ENCODE measurements at regions not wholly inside any gene's neighbourhood (a gene's known extent, or its start where the extent isn't known, plus 50 kb on each side); places are given as distances from the start of the nearest gene placed in this dataset.

DNA sequence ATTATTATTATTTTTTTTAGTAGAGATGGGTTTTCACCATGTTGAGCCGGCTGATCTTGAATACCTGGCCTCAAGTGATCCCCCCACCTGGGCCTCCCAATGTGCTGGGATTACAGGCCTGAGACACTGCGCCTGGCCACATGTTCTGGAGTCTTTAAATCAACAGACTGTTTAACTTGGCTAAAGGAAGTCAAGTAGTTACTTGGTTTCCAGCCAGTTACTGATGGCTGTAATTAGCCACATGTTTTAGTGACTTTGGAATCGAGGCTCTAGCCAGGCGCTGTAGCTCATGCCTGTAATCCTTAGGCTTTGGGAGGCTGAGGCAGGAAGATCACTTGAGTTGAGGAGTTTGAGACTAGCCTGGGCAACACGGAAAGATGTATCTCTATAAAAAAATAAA, 699.2 kb upstream of the RBFOX1 start:
- H3K4me3 ChIP-seq (ENCODE audit: low read depth in 1 of 2, low read length in 2 of 2) = no peak overlapping the region
- no peak overlapping the region for H3K9ac ChIP-seq (ENCODE audit: low read depth in 1 of 2, low read length in 2 of 2)
- no peaks in the 10 kb centered on the region for H3K36me3 ChIP-seq (ENCODE audit: control insufficient read depth in 1 of 2, insufficient read depth in 2 of 2, low read length in 2 of 2)
- H3K27me3 ChIP-seq (ENCODE audit: control insufficient read depth in 1 of 2, insufficient read depth in 2 of 2, low read length in 2 of 2) = no peaks in the 10 kb centered on the region
- H3K4me1 ChIP-seq (ENCODE audit: control insufficient read depth in 1 of 2, insufficient read depth in 2 of 2, low read length in 2 of 2) = no peaks in the 10 kb centered on the region
- H3K27ac ChIP-seq (ENCODE audit: low read depth, low read length) = no peak overlapping the region
- H3K9me3 ChIP-seq (ENCODE audit: control insufficient read depth in 1 of 2, low read length in 2 of 2) = no peaks in the 10 kb centered on the region

DNA sequence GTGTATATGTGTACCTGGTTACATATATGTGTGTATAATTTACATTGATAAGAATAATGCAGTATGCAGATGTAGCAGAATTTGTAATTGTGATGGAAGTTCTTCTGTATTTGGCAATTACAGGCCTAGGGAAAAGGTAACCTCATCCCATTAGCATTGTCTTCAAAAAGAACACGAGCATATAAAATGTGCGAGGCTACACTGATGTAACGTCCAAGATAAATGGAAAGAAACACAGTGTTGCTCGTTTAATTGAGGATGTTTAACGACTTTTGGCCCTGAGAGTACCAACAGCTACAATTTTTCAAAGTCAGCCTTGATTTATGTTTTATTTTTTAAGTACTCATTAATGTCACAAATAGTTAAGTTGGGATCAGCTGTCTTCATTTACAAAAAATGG, 703.5 kb upstream of the RBFOX1 start:
- Histone ChIP-seq H3K27ac (ENCODE audit: low read depth, low read length) (no peak overlapping the region), H3K9ac (ENCODE audit: low read depth in 1 of 2, low read length in 2 of 2) (no peak overlapping the region), H3K9me3 (ENCODE audit: control insufficient read depth in 1 of 2, low read length in 2 of 2) (no peaks in the 10 kb centered on the region), H3K36me3 (ENCODE audit: control insufficient read depth in 1 of 2, insufficient read depth in 2 of 2, low read length in 2 of 2) (no peaks in the 10 kb centered on the region), H3K4me3 (ENCODE audit: low read depth in 1 of 2, low read length in 2 of 2) (no peak overlapping the region), H3K4me1 (ENCODE audit: control insufficient read depth in 1 of 2, insufficient read depth in 2 of 2, low read length in 2 of 2) (no peaks in the 10 kb centered on the region), H3K27me3 (ENCODE audit: control insufficient read depth in 1 of 2, insufficient read depth in 2 of 2, low read length in 2 of 2) (no peaks in the 10 kb centered on the region)

DNA sequence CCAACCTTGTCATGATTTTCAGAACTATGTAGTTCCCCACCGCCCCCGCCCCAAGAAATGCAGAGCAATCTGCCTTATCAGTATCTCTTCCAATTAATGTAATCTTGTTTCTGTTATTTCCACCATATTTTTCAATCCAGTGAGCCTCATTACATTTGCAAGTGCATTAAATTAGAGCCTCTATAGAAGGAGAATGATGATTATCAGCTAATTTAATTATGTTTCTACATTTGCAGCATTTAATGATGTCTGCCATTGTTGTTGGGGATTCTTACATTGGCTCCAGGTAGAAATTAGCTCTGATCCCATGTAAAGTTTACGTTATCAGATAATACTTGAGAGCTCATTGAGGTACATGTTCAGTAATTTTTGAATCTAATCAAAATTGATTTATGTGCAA, 707.0 kb upstream of the RBFOX1 start:
- H3K4me3 ChIP-seq (ENCODE audit: low read depth in 1 of 2, low read length in 2 of 2) = no peak overlapping the region
- H3K9ac ChIP-seq (ENCODE audit: low read depth in 1 of 2, low read length in 2 of 2) = no peak overlapping the region
- H3K9me3 ChIP-seq (ENCODE audit: control insufficient read depth in 1 of 2, low read length in 2 of 2) = no peaks in the 10 kb centered on the region
- H3K4me1 ChIP-seq (ENCODE audit: control insufficient read depth in 1 of 2, insufficient read depth in 2 of 2, low read length in 2 of 2) = no peaks in the 10 kb centered on the region
- no peaks in the 10 kb centered on the region for H3K27me3 ChIP-seq (ENCODE audit: control insufficient read depth in 1 of 2, insufficient read depth in 2 of 2, low read length in 2 of 2)
- H3K36me3 ChIP-seq (ENCODE audit: control insufficient read depth in 1 of 2, insufficient read depth in 2 of 2, low read length in 2 of 2) = no peaks in the 10 kb centered on the region
- no peak overlapping the region for H3K27ac ChIP-seq (ENCODE audit: low read depth, low read length)

DNA sequence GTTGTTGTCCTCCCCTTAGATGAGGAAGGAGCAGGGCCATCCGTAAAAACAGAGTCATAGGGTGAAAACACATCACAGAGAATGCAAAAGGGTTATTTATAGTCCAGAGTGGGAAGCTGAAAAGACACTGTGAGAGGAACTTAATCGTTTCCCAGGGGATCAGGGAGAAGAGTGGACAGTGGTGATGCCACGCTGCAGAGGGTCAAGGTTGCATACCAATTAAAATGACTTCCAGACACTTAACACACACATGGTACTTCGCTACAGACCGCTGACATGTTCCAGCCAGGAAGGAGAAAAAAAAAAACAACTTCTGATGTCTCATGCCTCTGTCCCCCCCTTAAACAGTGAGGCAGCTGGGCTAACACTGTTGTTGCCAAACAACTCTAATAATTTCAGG, 713.8 kb upstream of the RBFOX1 start:
- H3K36me3 ChIP-seq (ENCODE audit: control insufficient read depth in 1 of 2, insufficient read depth in 2 of 2, low read length in 2 of 2) = no peaks in the 10 kb centered on the region
- no peaks in the 10 kb centered on the region for H3K4me1 ChIP-seq (ENCODE audit: control insufficient read depth in 1 of 2, insufficient read depth in 2 of 2, low read length in 2 of 2)
- H3K9ac ChIP-seq (ENCODE audit: low read depth in 1 of 2, low read length in 2 of 2) = no peak overlapping the region
- no peak overlapping the region for H3K4me3 ChIP-seq (ENCODE audit: low read depth in 1 of 2, low read length in 2 of 2)
- no peak overlapping the region for H3K27ac ChIP-seq (ENCODE audit: low read depth, low read length)
- H3K27me3 ChIP-seq (ENCODE audit: control insufficient read depth in 1 of 2, insufficient read depth in 2 of 2, low read length in 2 of 2) = no peaks in the 10 kb centered on the region
- H3K9me3 ChIP-seq (ENCODE audit: control insufficient read depth in 1 of 2, low read length in 2 of 2) = no peaks in the 10 kb centered on the region

DNA sequence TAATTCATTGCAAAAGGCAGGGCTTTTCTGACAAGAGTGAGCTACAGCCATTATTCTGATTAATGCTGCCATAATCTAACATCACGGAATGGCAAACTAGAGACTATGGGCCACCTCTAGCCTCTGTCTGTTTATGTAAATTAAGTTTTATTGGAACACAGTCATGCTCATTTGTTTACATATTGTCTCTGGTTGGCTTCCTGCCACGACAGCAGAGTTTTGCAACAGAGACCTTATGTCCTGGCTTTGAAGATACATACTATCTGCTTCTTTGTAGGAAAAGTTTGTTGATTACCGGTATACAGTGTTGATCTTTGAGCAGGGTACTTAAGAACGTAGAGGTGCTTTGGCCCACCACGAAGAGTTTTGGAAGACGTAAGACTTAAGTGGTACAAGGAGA, 715.9 kb upstream of the RBFOX1 start:
- Histone ChIP-seq H3K27ac (ENCODE audit: low read depth, low read length) (no peak overlapping the region), H3K4me3 (ENCODE audit: low read depth in 1 of 2, low read length in 2 of 2) (no peak overlapping the region), H3K9me3 (ENCODE audit: control insufficient read depth in 1 of 2, low read length in 2 of 2) (no peaks in the 10 kb centered on the region), H3K36me3 (ENCODE audit: control insufficient read depth in 1 of 2, insufficient read depth in 2 of 2, low read length in 2 of 2) (no peaks in the 10 kb centered on the region), H3K4me1 (ENCODE audit: control insufficient read depth in 1 of 2, insufficient read depth in 2 of 2, low read length in 2 of 2) (no peaks in the 10 kb centered on the region), H3K27me3 (ENCODE audit: control insufficient read depth in 1 of 2, insufficient read depth in 2 of 2, low read length in 2 of 2) (no peaks in the 10 kb centered on the region), H3K9ac (ENCODE audit: low read depth in 1 of 2, low read length in 2 of 2) (no peak overlapping the region)

DNA sequence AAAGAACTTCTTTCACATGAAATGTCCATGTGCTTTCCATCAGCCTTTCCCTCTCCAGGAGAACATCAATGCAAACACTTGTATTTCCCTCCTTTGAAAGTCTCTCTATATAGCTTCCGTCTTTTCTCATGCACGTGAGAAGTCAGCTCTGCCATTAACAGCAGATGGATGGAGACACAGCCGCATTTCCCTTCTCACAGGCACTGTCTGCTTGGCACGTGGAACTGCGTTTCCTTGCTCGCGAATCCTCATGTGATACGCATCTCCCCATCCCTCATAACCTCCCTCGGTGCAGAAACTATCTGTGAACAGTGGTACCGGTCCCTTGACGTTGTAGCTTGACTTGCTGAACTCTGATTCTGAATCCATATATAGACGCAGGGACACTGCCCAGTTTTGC, 717.0 kb upstream of the RBFOX1 start:
- no peak overlapping the region for H3K4me3 ChIP-seq (ENCODE audit: low read depth in 1 of 2, low read length in 2 of 2)
- no peaks in the 10 kb centered on the region for H3K9me3 ChIP-seq (ENCODE audit: control insufficient read depth in 1 of 2, low read length in 2 of 2)
- no peak overlapping the region for H3K9ac ChIP-seq (ENCODE audit: low read depth in 1 of 2, low read length in 2 of 2)
- H3K4me1 ChIP-seq (ENCODE audit: control insufficient read depth in 1 of 2, insufficient read depth in 2 of 2, low read length in 2 of 2) = no peaks in the 10 kb centered on the region
- no peak overlapping the region for H3K27ac ChIP-seq (ENCODE audit: low read depth, low read length)
- H3K27me3 ChIP-seq (ENCODE audit: control insufficient read depth in 1 of 2, insufficient read depth in 2 of 2, low read length in 2 of 2) = no peaks in the 10 kb centered on the region
- H3K36me3 ChIP-seq (ENCODE audit: control insufficient read depth in 1 of 2, insufficient read depth in 2 of 2, low read length in 2 of 2) = no peaks in the 10 kb centered on the region

DNA sequence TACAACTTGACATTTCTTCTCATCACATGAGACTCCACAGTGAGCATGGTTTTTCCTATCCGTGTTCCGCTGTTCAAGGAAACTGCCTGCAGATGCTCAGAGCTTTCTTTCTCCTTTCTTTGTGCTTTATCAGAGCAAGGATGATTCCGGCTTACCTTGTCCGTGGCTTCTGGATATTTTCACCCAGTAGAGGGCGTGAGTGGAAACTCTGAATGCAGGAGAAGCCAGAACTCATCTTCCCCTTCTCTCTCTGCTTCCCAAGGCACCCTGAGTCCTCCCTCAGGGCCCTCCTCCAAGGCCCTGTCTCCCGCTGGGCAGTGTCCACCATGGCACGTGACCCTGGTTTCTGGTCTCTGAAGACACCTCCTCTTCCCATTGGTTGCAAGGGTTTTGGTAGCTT, 721.1 kb upstream of the RBFOX1 start:
- Histone ChIP-seq H3K27me3 (ENCODE audit: control insufficient read depth in 1 of 2, insufficient read depth in 2 of 2, low read length in 2 of 2) (no peaks in the 10 kb centered on the region), H3K9ac (ENCODE audit: low read depth in 1 of 2, low read length in 2 of 2) (no peak overlapping the region), H3K4me1 (ENCODE audit: control insufficient read depth in 1 of 2, insufficient read depth in 2 of 2, low read length in 2 of 2) (no peaks in the 10 kb centered on the region), H3K27ac (ENCODE audit: low read depth, low read length) (no peak overlapping the region), H3K36me3 (ENCODE audit: control insufficient read depth in 1 of 2, insufficient read depth in 2 of 2, low read length in 2 of 2) (no peaks in the 10 kb centered on the region), H3K4me3 (ENCODE audit: low read depth in 1 of 2, low read length in 2 of 2) (no peak overlapping the region), H3K9me3 (ENCODE audit: control insufficient read depth in 1 of 2, low read length in 2 of 2) (no peaks in the 10 kb centered on the region)

DNA sequence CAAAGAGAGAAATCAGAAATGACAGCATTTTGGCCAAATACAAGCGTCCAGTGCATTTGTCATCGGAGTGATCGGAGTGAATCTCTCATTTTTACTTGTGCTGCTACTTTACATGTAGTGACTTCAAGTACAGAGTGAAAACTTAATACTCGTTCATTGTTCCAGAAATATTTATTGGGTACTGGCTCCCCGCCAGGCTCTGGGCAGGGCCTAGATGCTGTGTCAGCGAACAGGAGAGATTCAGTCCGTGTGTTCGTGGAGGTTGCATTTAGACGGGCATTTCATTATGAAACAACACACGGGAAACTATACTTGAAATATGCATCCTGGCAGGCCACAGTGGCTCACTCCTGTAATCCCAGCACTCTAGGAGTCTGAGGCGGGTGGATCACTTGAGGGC, 727.2 kb upstream of the RBFOX1 start:
- Histone ChIP-seq H3K4me1 (ENCODE audit: control insufficient read depth in 1 of 2, insufficient read depth in 2 of 2, low read length in 2 of 2) (no peaks in the 10 kb centered on the region), H3K36me3 (ENCODE audit: control insufficient read depth in 1 of 2, insufficient read depth in 2 of 2, low read length in 2 of 2) (no peaks in the 10 kb centered on the region), H3K9ac (ENCODE audit: low read depth in 1 of 2, low read length in 2 of 2) (no peak overlapping the region), H3K9me3 (ENCODE audit: control insufficient read depth in 1 of 2, low read length in 2 of 2) (no peaks in the 10 kb centered on the region), H3K4me3 (ENCODE audit: low read depth in 1 of 2, low read length in 2 of 2) (no peak overlapping the region), H3K27me3 (ENCODE audit: control insufficient read depth in 1 of 2, insufficient read depth in 2 of 2, low read length in 2 of 2) (no peaks in the 10 kb centered on the region), H3K27ac (ENCODE audit: low read depth, low read length) (no peak overlapping the region)

DNA sequence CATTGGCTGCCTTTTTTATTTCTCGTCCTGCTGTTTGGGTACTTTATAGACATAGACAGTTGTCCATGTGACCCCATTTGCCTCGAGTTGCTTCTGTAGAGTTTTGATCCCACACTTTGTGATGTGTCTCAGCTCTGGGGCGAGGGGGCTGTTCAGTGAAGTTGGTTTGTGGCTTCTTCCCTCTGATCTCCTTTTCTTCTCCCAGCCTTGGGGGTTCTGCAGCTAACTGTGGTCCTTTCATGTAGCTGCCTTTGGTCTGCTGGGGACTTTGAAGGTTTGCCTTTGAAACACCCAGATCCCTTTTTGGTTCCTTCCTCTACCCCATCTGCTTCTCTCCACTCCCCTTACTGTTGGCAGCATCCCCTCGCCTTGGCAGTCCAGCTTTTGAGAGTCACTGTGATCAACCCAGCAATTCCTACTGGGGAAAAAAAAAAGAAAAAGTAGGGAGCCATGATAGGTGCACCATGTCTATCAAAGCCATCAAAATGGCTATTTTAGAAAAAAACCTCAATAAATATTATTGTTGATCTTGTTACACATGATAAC, 728.8 kb upstream of the RBFOX1 start:
- H3K4me3 ChIP-seq (ENCODE audit: low read depth in 1 of 2, low read length in 2 of 2) = no peak overlapping the region
- no peaks in the 10 kb centered on the region for H3K36me3 ChIP-seq (ENCODE audit: control insufficient read depth in 1 of 2, insufficient read depth in 2 of 2, low read length in 2 of 2)
- H3K4me1 ChIP-seq (ENCODE audit: control insufficient read depth in 1 of 2, insufficient read depth in 2 of 2, low read length in 2 of 2) = no peaks in the 10 kb centered on the region
- no peaks in the 10 kb centered on the region for H3K27me3 ChIP-seq (ENCODE audit: control insufficient read depth in 1 of 2, insufficient read depth in 2 of 2, low read length in 2 of 2)
- no peaks in the 10 kb centered on the region for H3K9me3 ChIP-seq (ENCODE audit: control insufficient read depth in 1 of 2, low read length in 2 of 2)
- no peak overlapping the region for H3K9ac ChIP-seq (ENCODE audit: low read depth in 1 of 2, low read length in 2 of 2)
- no peak overlapping the region for H3K27ac ChIP-seq (ENCODE audit: low read depth, low read length)

DNA sequence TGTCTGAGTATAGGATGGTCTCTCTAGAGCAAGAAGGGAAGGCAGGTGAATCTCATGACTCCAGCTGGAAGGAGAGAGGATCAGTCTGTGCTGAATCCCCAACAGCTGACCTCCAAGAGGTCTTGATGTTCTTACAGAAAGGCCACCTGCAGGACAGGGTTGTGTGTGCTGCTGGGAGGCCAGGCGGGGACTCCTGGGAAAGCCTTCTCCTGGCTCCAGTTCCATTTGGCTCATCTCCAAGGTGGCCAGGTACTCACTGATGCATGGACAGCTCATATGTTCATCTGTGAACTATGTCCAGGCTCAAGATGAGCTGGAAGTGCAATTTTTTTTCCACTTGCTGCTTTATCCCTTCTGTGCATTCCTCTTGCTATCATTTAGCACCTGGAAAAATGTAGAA, 730.2 kb upstream of the RBFOX1 start:
- no peaks in the 10 kb centered on the region for H3K9me3 ChIP-seq (ENCODE audit: control insufficient read depth in 1 of 2, low read length in 2 of 2)
- no peaks in the 10 kb centered on the region for H3K27me3 ChIP-seq (ENCODE audit: control insufficient read depth in 1 of 2, insufficient read depth in 2 of 2, low read length in 2 of 2)
- H3K36me3 ChIP-seq (ENCODE audit: control insufficient read depth in 1 of 2, insufficient read depth in 2 of 2, low read length in 2 of 2) = no peaks in the 10 kb centered on the region
- no peak overlapping the region for H3K4me3 ChIP-seq (ENCODE audit: low read depth in 1 of 2, low read length in 2 of 2)
- no peak overlapping the region for H3K27ac ChIP-seq (ENCODE audit: low read depth, low read length)
- no peaks in the 10 kb centered on the region for H3K4me1 ChIP-seq (ENCODE audit: control insufficient read depth in 1 of 2, insufficient read depth in 2 of 2, low read length in 2 of 2)
- H3K9ac ChIP-seq (ENCODE audit: low read depth in 1 of 2, low read length in 2 of 2) = no peak overlapping the region

DNA sequence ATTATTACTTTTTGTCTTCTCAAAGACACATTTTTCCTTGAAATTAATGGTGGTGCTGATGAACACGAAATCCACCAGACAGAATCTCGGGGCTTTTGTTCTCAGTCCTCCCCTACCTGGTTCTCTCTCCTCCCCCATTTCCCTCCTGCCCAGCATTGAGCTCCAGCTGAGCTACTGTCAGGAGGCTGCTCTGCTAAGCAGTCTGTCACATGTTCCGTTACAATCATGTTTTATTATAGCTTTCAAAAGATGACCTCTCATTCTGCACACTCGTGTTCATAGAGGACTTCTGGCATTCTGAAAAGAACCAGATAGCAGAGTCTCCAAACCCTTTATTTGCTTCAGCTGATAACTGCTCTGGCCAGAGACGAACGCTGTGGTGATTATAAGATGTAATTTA, 732.5 kb upstream of the RBFOX1 start:
- no peaks in the 10 kb centered on the region for H3K27me3 ChIP-seq (ENCODE audit: control insufficient read depth in 1 of 2, insufficient read depth in 2 of 2, low read length in 2 of 2)
- H3K4me3 ChIP-seq (ENCODE audit: low read depth in 1 of 2, low read length in 2 of 2) = no peak overlapping the region
- no peaks in the 10 kb centered on the region for H3K4me1 ChIP-seq (ENCODE audit: control insufficient read depth in 1 of 2, insufficient read depth in 2 of 2, low read length in 2 of 2)

More for the DNA sequence above, 732.5 kb upstream of the RBFOX1 start:
- Histone ChIP-seq H3K9ac (ENCODE audit: low read depth in 1 of 2, low read length in 2 of 2) (no peak overlapping the region), H3K36me3 (ENCODE audit: control insufficient read depth in 1 of 2, insufficient read depth in 2 of 2, low read length in 2 of 2) (no peaks in the 10 kb centered on the region), H3K9me3 (ENCODE audit: control insufficient read depth in 1 of 2, low read length in 2 of 2) (no peaks in the 10 kb centered on the region), H3K27ac (ENCODE audit: low read depth, low read length) (no peak overlapping the region)
